ENCODE measurements at regions not wholly inside any gene's neighbourhood (a gene's known extent, or its start where the extent isn't known, plus 50 kb on each side); places are given as distances from the start of the nearest gene placed in this dataset.

DNA sequence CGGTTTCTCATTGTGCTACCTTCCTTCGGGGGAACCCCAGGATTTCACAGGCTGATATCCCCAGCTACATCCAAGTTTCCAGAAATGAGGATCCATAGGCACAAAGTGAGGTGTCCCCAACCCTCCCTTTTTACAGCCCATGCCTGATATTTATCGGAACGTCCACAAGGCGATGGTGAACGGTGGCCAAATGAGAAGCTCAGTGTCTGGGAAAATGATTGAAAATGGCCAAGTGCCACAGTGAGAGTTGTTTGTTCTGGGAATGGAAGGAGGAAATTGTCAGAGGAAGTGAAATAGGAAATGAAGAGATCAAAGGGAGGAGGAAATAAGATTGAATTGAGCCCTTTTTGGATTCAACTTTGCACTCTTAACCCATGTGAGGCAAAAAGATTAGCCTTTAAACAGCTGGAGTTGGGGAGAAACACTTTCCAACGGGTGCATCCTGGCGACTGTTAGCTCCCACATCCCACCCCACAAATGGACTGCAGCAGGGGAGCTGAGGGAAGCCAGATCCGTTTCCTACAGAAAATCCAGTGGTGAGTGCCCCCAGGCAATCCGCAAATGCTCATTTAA is 294.4 kb upstream of the IRX5 start:
- no peak overlapping the region for H3K4me3 Mint-ChIP-seq
- H3K4me1 Mint-ChIP-seq: no peaks in the 10 kb centered on the region
- ATAC-seq (ENCODE audit: low read depth in 2 of 2) (no peak), DNase-seq (no peak)
- no peaks in the 10 kb centered on the region for H3K27me3 ChIP-seq (ENCODE audit: control insufficient read depth, insufficient read depth, low read length)
- H3K9me3 Mint-ChIP-seq: peaks cover 0 to 9% (median 0%) of the 10 kb centered on the region in 7 donors
- no peak overlapping the region for H3K27ac ChIP-seq (ENCODE audit: insufficient read depth, low read length, poor library complexity, severe bottlenecking)
- no peak overlapping the region for H3K27ac Mint-ChIP-seq
- H3K36me3 Mint-ChIP-seq: no peaks in the 10 kb centered on the region
- H3K9me3 ChIP-seq (ENCODE audit: control insufficient read depth in 2 of 2, low read length in 2 of 2): no peaks in the 10 kb centered on the region
- H3K27me3 Mint-ChIP-seq: peaks cover 11% of the 10 kb centered on the region
- no peak overlapping the region for H3K4me3 ChIP-seq (ENCODE audit: low read depth, low read length)
- H3K4me1 ChIP-seq (ENCODE audit: control insufficient read depth, insufficient read depth, low read length, poor library complexity, severe bottlenecking): no peaks in the 10 kb centered on the region
- H3K36me3 ChIP-seq (ENCODE audit: control insufficient read depth, insufficient read depth, low read length): no peaks in the 10 kb centered on the region

DNA sequence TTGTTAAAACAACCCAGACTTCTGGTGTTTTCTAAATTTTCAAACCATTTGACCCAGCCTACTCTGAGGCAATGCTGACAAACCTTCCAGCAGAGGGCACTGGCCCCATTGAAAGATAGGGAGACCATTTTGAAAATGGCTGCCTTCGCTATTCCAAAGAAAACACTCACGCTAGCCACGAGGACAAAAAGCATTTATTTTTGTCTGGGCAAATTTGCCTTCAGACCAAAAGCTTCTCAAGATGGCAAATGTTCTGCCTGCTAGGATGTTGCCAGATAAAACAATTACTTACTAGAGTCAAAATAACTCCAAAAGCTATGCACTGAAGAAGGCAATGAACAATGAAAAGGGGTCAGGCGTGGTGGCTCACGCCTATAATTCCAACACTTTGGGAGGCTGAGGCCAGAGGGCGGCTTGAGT is 296.7 kb upstream of the IRX5 start:
- H3K27me3 ChIP-seq (ENCODE audit: control insufficient read depth, insufficient read depth, low read length): no peaks in the 10 kb centered on the region
- no peak overlapping the region for H3K27ac Mint-ChIP-seq
- peaks cover 0 to 12% (median 2%) of the 10 kb centered on the region in 7 donors for H3K9me3 Mint-ChIP-seq
- no peaks in the 10 kb centered on the region for H3K4me1 Mint-ChIP-seq
- no peak overlapping the region for H3K4me3 Mint-ChIP-seq
- no peaks in the 10 kb centered on the region for H3K36me3 ChIP-seq (ENCODE audit: control insufficient read depth, insufficient read depth, low read length)
- no peak for ATAC-seq (ENCODE audit: low read depth in 2 of 2)
- no peaks in the 10 kb centered on the region for H3K36me3 Mint-ChIP-seq
- H3K4me1 ChIP-seq (ENCODE audit: control insufficient read depth, insufficient read depth, low read length, poor library complexity, severe bottlenecking): no peaks in the 10 kb centered on the region
- H3K4me3 ChIP-seq (ENCODE audit: low read depth, low read length): no peak overlapping the region
- no peak overlapping the region for H3K27ac ChIP-seq (ENCODE audit: insufficient read depth, low read length, poor library complexity, severe bottlenecking)
- no peak for DNase-seq
- peaks cover 4% of the 10 kb centered on the region for H3K27me3 Mint-ChIP-seq
- H3K9me3 ChIP-seq (ENCODE audit: control insufficient read depth in 2 of 2, low read length in 2 of 2): no peaks in the 10 kb centered on the region

DNA sequence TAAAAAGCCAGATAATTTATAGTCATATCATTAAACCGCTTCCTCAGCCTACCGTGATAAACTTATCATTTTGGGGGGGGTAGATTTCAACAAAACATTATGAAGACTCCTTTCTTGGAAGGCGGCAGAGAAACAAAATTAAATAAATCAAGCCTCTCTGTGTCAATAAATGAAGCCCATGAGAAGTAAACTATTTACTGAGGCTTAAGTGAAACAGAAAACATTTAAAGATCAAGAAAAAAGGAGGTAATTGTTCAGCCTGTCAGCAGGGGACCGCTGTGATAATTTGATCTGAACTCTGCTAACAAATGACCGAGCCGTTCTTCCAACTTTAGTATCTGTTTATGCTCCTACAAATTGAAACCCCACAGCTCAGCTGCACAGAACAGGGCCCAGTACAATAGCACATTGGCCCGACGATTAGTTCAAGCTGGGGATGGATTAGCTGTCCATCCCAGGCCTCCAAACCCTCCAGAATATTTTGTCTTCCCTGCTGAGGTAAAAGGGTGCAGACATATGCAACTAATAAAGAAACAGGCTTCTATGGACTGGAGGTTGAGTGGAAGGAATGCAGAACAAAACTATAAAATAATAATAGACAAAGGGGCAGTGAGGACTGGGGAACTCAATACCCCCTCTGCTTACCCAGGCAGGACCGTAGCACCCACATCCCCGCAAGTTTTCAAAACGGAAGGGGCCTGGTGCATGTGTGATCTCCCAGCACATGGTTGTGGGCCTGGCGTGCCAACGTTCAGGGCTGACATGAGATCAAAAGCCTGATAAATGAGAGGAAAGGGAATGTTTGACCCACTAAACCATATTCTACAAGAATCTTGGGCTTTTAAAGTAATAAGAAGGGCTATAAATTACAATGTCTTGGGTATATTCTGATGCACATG is 298.1 kb upstream of the IRX5 start:
- Mint-ChIP-seq H3K27me3 (peaks cover 4% of the 10 kb centered on the region), H3K4me3 (no peak overlapping the region), H3K27ac (no peak overlapping the region), H3K4me1 (no peaks in the 10 kb centered on the region), H3K9me3 (peaks cover 0 to 15% (median 2%) of the 10 kb centered on the region in 7 donors), H3K36me3 (no peaks in the 10 kb centered on the region)
- DNase-seq (no peak), ATAC-seq (ENCODE audit: low read depth in 2 of 2) (no peak)
- H3K4me3 ChIP-seq (ENCODE audit: low read depth, low read length): no peak overlapping the region
- H3K27me3 ChIP-seq (ENCODE audit: control insufficient read depth, insufficient read depth, low read length): no peaks in the 10 kb centered on the region
- no peak overlapping the region for H3K27ac ChIP-seq (ENCODE audit: insufficient read depth, low read length, poor library complexity, severe bottlenecking)
- no peaks in the 10 kb centered on the region for H3K9me3 ChIP-seq (ENCODE audit: control insufficient read depth in 2 of 2, low read length in 2 of 2)
- H3K36me3 ChIP-seq (ENCODE audit: control insufficient read depth, insufficient read depth, low read length): no peaks in the 10 kb centered on the region
- no peaks in the 10 kb centered on the region for H3K4me1 ChIP-seq (ENCODE audit: control insufficient read depth, insufficient read depth, low read length, poor library complexity, severe bottlenecking)

DNA sequence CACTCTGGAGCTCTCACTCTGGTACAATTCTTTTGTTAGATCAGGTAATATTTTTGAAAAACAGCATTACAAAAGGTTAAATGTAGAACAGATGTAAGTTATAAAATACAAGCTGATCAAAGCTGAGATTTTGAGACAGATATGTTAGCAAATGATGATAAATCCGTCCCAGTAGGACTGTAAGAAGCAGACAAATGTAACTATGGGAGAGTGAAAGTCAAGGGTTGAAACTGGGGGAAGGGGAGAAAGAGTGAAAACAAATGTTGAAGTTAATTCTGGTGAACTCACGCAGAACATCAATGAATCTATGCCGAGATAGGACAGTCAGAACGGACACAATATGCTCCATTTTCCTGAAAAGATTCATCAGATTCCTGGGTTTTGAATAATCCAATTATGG is 298.9 kb upstream of the IRX5 start:
- H3K36me3 ChIP-seq (ENCODE audit: control insufficient read depth, insufficient read depth, low read length): no peaks in the 10 kb centered on the region
- peaks cover 0 to 11% (median 2%) of the 10 kb centered on the region in 7 donors for H3K9me3 Mint-ChIP-seq
- no peak overlapping the region for H3K4me3 ChIP-seq (ENCODE audit: low read depth, low read length)
- ATAC-seq (ENCODE audit: low read depth in 2 of 2): no peak
- H3K4me1 ChIP-seq (ENCODE audit: control insufficient read depth, insufficient read depth, low read length, poor library complexity, severe bottlenecking): no peaks in the 10 kb centered on the region
- H3K27ac ChIP-seq (ENCODE audit: insufficient read depth, low read length, poor library complexity, severe bottlenecking): no peak overlapping the region
- no peak for DNase-seq
- H3K27me3 ChIP-seq (ENCODE audit: control insufficient read depth, insufficient read depth, low read length): no peaks in the 10 kb centered on the region
- no peaks in the 10 kb centered on the region for H3K4me1 Mint-ChIP-seq
- no peaks in the 10 kb centered on the region for H3K9me3 ChIP-seq (ENCODE audit: control insufficient read depth in 2 of 2, low read length in 2 of 2)
- no peaks in the 10 kb centered on the region for H3K36me3 Mint-ChIP-seq
- no peaks in the 10 kb centered on the region for H3K27me3 Mint-ChIP-seq
- H3K4me3 Mint-ChIP-seq: no peak overlapping the region
- H3K27ac Mint-ChIP-seq: no peak overlapping the region

DNA sequence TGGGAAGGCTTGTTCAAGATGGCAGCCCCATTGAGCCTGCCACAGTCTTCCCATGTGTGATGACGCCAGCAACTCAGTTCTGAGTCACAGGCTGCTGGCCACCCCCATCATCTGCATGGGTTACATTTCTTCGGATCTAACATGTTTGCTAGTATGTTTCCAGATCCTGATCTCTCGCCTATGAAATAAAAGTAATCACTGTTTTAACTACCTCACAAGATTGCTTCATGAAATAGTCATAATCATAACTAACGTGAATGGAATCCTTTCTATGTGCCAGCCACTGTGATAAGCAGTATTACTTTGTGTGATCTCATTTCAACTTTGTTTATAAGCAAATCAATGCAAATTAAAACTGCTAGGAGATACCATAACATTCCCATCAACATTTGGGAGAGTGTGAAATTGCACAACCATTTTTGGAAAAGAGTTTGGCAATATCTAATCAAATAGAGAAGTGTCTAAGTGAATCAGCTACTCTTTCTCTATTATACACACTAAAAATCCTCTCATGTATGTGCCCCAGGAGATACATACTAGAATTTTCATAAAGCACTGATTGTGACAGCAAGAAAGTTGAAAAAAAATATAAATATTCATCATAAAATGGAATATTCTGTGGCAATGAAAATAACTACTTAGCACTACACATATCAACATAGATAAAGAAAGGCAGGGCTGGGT is 300.2 kb upstream of the IRX5 start:
- H3K4me3 Mint-ChIP-seq: no peak overlapping the region
- Histone ChIP-seq H3K36me3 (ENCODE audit: control insufficient read depth, insufficient read depth, low read length) (no peaks in the 10 kb centered on the region), H3K9me3 (ENCODE audit: control insufficient read depth in 2 of 2, low read length in 2 of 2) (no peaks in the 10 kb centered on the region), H3K27me3 (ENCODE audit: control insufficient read depth, insufficient read depth, low read length) (no peaks in the 10 kb centered on the region), H3K4me1 (ENCODE audit: control insufficient read depth, insufficient read depth, low read length, poor library complexity, severe bottlenecking) (no peaks in the 10 kb centered on the region), H3K27ac (ENCODE audit: insufficient read depth, low read length, poor library complexity, severe bottlenecking) (no peak overlapping the region), H3K4me3 (ENCODE audit: low read depth, low read length) (no peak overlapping the region)
- DNase-seq: no peak
- H3K9me3 Mint-ChIP-seq: peaks cover 0 to 10% (median 2%) of the 10 kb centered on the region in 7 donors
- no peaks in the 10 kb centered on the region for H3K27me3 Mint-ChIP-seq
- no peak for ATAC-seq (ENCODE audit: low read depth in 2 of 2)
- no peaks in the 10 kb centered on the region for H3K4me1 Mint-ChIP-seq
- no peaks in the 10 kb centered on the region for H3K36me3 Mint-ChIP-seq
- H3K27ac Mint-ChIP-seq: no peak overlapping the region

DNA sequence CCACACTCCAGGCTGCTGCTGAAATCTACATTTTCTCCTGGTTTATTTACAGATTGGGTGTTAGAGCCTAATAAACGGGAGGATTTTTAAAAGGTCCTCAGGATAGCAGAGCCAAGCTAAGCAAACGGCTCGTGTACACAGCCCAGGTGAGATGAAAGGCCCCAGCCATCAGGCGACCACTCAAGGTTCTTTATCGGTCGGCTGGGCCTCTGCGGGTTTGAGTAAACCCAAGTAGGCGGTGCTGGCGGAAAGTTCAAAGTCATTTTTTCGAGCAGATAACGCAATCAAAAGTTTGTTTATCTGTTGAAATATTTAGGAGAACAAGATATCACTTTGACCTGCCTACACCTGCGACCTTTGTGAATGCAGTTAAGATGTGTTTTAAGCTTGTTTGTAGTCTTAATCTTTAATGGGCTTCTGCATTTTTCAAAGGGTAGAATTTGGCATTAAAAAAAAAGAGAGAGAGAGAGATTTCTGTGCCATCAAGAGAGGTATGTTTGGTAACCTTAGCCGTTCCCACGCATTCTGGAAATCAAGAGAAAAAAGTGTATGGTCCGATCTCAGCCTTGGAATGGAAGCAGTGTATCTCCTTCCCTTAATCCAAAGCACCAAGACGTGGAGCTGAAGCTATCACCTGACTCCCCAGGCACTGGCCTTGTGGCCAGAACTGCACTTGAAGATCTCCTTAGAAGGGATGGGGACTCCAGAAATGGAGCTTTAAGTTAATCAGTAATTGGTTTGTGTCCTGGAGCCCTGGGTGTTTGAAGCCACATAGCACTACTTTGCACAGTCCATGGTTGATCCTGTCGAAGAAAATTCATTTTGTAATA is 301.7 kb upstream of the IRX5 start:
- Mint-ChIP-seq H3K4me3 (no peak overlapping the region), H3K36me3 (no peaks in the 10 kb centered on the region), H3K27me3 (no peaks in the 10 kb centered on the region), H3K4me1 (no peaks in the 10 kb centered on the region), H3K9me3 (peaks cover 0 to 10% (median 2%) of the 10 kb centered on the region in 7 donors), H3K27ac (no peak overlapping the region)
- no peak overlapping the region for H3K27ac ChIP-seq (ENCODE audit: insufficient read depth, low read length, poor library complexity, severe bottlenecking)
- no peak overlapping the region for H3K4me3 ChIP-seq (ENCODE audit: low read depth, low read length)
- H3K27me3 ChIP-seq (ENCODE audit: control insufficient read depth, insufficient read depth, low read length): no peaks in the 10 kb centered on the region
- DNase-seq (no peak), ATAC-seq (ENCODE audit: low read depth in 2 of 2) (no peak)
- H3K9me3 ChIP-seq (ENCODE audit: control insufficient read depth in 2 of 2, low read length in 2 of 2): no peaks in the 10 kb centered on the region
- no peaks in the 10 kb centered on the region for H3K4me1 ChIP-seq (ENCODE audit: control insufficient read depth, insufficient read depth, low read length, poor library complexity, severe bottlenecking)
- H3K36me3 ChIP-seq (ENCODE audit: control insufficient read depth, insufficient read depth, low read length): no peaks in the 10 kb centered on the region

DNA sequence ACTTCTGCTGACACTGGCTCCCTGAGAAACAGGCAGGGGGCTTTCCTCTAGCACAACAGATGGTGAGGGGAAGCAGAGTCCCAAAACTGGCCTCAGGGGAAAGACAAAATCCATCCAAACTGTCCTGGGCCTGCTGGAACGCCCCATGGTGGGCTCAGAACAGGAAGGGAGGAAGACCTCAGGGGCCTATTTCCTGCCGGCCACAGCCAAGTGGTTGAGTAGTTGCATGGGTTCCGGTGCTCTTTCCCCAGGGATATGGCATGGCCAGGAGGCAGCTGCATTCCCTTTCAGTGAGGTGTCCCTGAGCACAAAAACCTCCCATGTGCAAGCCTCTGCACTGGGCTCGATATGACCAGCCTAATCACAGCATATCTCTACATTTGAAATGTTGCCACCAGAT is 303.0 kb upstream of the IRX5 start:
- Mint-ChIP-seq H3K9me3 (peaks cover 0 to 7% (median 2%) of the 10 kb centered on the region in 7 donors), H3K27me3 (no peaks in the 10 kb centered on the region), H3K4me3 (no peak overlapping the region), H3K27ac (no peak overlapping the region), H3K36me3 (no peaks in the 10 kb centered on the region), H3K4me1 (no peaks in the 10 kb centered on the region)
- Histone ChIP-seq H3K27me3 (ENCODE audit: control insufficient read depth, insufficient read depth, low read length) (no peaks in the 10 kb centered on the region), H3K9me3 (ENCODE audit: control insufficient read depth in 2 of 2, low read length in 2 of 2) (no peaks in the 10 kb centered on the region), H3K36me3 (ENCODE audit: control insufficient read depth, insufficient read depth, low read length) (no peaks in the 10 kb centered on the region), H3K27ac (ENCODE audit: insufficient read depth, low read length, poor library complexity, severe bottlenecking) (no peak overlapping the region), H3K4me1 (ENCODE audit: control insufficient read depth, insufficient read depth, low read length, poor library complexity, severe bottlenecking) (no peaks in the 10 kb centered on the region), H3K4me3 (ENCODE audit: low read depth, low read length) (no peak overlapping the region)
- ATAC-seq (ENCODE audit: low read depth in 2 of 2) (no peak), DNase-seq (no peak)

Measured in CD4-positive, CD25-positive, alpha-beta regulatory T cell (primary cell).